ENCODE measurements at regions not wholly inside any gene's neighbourhood (a gene's known extent, or its start where the extent isn't known, plus 50 kb on each side); places are given as distances from the start of the nearest gene placed in this dataset.
"Not testable (repeated sequence)": the region's sequence is repeated elsewhere in the genome, so short reads cannot be mapped to it uniquely, and the experiment has no call there.

- H3K9me3 Mint-ChIP-seq = peaks cover 5% of the 10 kb centered on the region
- H3K27ac Mint-ChIP-seq = no peak overlapping the region
- no peak overlapping the region for H3K4me3 Mint-ChIP-seq
- H3K4me1 Mint-ChIP-seq (ENCODE audit: low read depth in 2 of 2) = no peaks in the 10 kb centered on the region
- no peaks in the 10 kb centered on the region for H3K36me3 Mint-ChIP-seq
- no peak for DNase-seq (ENCODE audit: low spot score)
- no peak for ATAC-seq
- no peaks in the 10 kb centered on the region for H3K27me3 Mint-ChIP-seq
Observed at GRCh38 chr13:55571237-55571867, 1569.4 kb upstream of the PRR20A start.

GRCh38 chr13:55572408-55572807 lies 1568.3 kb upstream of the PRR20A start:
- DNase-seq (ENCODE audit: low spot score) = no peak
- Mint-ChIP-seq H3K27me3 (no peaks in the 10 kb centered on the region), H3K4me3 (no peak overlapping the region), H3K4me1 (ENCODE audit: low read depth in 2 of 2) (no peaks in the 10 kb centered on the region), H3K36me3 (no peaks in the 10 kb centered on the region), H3K27ac (no peak overlapping the region), H3K9me3 (peaks cover 3% of the 10 kb centered on the region)
- ATAC-seq = no peak

GRCh38 chr13:55572862-55573261 lies 1567.9 kb upstream of the PRR20A start:
- Mint-ChIP-seq H3K9me3 (peaks cover 6% of the 10 kb centered on the region), H3K27me3 (no peaks in the 10 kb centered on the region), H3K36me3 (no peaks in the 10 kb centered on the region), H3K27ac (no peak overlapping the region), H3K4me3 (no peak overlapping the region), H3K4me1 (ENCODE audit: low read depth in 2 of 2) (no peaks in the 10 kb centered on the region)
- ATAC-seq = no peak
- DNase-seq (ENCODE audit: low spot score) = no peak

- Mint-ChIP-seq H3K9me3 (peaks cover 6% of the 10 kb centered on the region), H3K27me3 (no peaks in the 10 kb centered on the region), H3K36me3 (no peaks in the 10 kb centered on the region), H3K27ac (no peak overlapping the region), H3K4me3 (no peak overlapping the region), H3K4me1 (ENCODE audit: low read depth in 2 of 2) (no peaks in the 10 kb centered on the region)
- DNase-seq (ENCODE audit: low spot score) (no peak), ATAC-seq (no peak)
Observed at GRCh38 chr13:55573565-55573964, 1567.2 kb upstream of the PRR20A start.

- H3K27ac Mint-ChIP-seq = no peak overlapping the region
- DNase-seq (ENCODE audit: low spot score) (no peak), ATAC-seq (no peak)
- peaks cover 19% of the 10 kb centered on the region for H3K9me3 Mint-ChIP-seq
- peaks cover 7% of the 10 kb centered on the region for H3K36me3 Mint-ChIP-seq
- H3K4me1 Mint-ChIP-seq (ENCODE audit: low read depth in 2 of 2) = no peaks in the 10 kb centered on the region
- H3K4me3 Mint-ChIP-seq = no peak overlapping the region
- H3K27me3 Mint-ChIP-seq = no peaks in the 10 kb centered on the region
Observed at GRCh38 chr13:55576389-55576788, 1564.3 kb upstream of the PRR20A start.

DNA sequence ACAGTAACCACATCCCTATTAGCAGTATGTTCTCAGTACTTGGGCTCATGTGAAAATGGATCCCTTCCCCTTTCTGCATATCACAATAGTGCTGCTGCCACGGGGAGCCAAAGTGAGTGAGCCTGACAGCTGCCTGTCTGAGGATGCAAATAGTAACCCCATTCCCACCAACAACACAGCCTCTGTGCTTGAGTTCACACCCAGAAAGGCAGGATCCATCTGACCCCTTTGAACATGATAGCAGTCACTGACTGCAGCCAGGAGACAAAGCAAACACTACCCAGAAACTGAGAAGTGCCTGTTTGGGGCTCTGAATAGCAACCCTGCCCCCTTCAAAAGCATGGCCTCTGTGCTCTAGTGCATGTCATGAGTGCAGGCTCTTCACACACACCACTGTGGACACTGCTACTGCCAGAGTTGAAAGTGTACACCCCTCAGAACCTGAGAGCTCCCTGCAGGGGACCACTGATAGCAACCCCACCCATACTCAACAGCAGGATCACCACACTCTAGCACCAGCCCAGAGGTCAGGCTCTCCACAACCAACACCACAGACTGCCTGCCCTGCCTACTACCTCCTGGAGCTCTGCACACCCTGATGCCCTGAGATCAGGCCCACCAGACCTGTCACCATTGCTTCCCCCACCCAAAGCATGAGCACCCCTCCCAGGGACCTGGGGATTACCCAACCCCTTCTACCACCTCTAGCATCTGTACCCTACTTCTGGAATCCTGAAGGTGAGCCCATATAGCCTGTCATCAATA lies 1563.5 kb upstream of the PRR20A start:
- Mint-ChIP-seq H3K27ac (no peak overlapping the region), H3K4me1 (ENCODE audit: low read depth in 2 of 2) (no peaks in the 10 kb centered on the region), H3K9me3 (peaks cover 18% of the 10 kb centered on the region), H3K4me3 (no peak overlapping the region), H3K27me3 (no peaks in the 10 kb centered on the region), H3K36me3 (peaks cover 8% of the 10 kb centered on the region)
- no peak for DNase-seq (ENCODE audit: low spot score)
- ATAC-seq = no peak

DNA sequence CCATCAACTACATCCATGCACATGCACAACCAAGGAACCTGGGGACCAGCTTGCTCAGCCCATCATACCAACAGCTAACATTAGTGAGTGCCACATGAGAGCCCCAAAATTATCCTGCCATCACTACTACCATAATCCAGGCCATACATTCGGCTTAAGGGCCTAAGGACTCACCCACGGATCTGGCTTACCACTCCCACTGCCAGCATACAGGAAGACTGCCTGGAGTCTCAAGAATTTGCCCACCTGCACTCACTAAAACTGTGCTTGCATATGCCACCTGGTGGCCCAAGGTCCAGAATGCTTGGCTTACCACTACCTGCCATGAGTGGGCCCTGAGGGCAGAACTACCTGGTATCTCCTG lies 1562.9 kb upstream of the PRR20A start:
- Mint-ChIP-seq H3K4me3 (no peak overlapping the region), H3K9me3 (peaks cover 22% of the 10 kb centered on the region), H3K27ac (no peak overlapping the region), H3K36me3 (peaks cover 11% of the 10 kb centered on the region), H3K27me3 (no peaks in the 10 kb centered on the region), H3K4me1 (ENCODE audit: low read depth in 2 of 2) (no peaks in the 10 kb centered on the region)
- ATAC-seq = no peak
- DNase-seq (ENCODE audit: low spot score) = no peak

GRCh38 chr13:55582294-55582693 lies 1558.4 kb upstream of the PRR20A start:
- not testable (repeated sequence) for H3K27me3 Mint-ChIP-seq; ATAC-seq; H3K27ac Mint-ChIP-seq; H3K4me3 Mint-ChIP-seq; H3K4me1 Mint-ChIP-seq (ENCODE audit: low read depth in 2 of 2); DNase-seq (ENCODE audit: low spot score)
- Mint-ChIP-seq H3K36me3 (peaks cover 11% of the 10 kb centered on the region), H3K9me3 (peaks cover 31% of the 10 kb centered on the region)

DNA sequence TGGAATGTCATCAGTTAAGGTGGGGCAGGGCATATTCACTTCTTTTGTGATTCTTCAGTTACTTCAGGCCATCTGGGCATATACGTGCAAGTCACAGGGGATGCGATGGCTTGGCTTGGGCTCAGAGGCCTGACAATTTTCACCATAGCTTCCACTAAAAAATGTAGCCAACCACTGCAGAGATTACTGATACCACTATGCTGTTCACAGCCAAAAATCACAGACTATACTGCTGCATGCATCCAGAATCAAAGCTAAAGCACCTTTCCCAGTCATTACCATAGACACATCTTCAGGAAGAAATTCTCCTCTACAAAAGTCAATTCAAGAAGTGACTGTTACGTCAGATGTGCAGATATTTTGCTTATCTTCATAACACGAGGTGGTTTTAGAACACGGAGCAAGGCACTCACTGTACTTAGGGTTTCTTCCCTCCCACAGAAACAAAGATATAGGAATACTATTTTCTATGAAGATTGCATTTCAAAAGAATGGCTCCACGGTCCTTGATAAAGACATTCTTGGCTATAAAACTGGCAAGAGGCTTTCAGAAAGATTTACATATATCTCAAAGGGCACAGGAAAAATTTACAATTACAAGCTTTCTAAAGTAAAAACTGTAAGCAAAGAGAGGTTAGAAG lies 1556.6 kb upstream of the PRR20A start:
- DNase-seq (ENCODE audit: low spot score) = no peak
- H3K4me3 Mint-ChIP-seq = no peak overlapping the region
- H3K27me3 Mint-ChIP-seq = no peaks in the 10 kb centered on the region
- no peaks in the 10 kb centered on the region for H3K4me1 Mint-ChIP-seq (ENCODE audit: low read depth in 2 of 2)
- H3K36me3 Mint-ChIP-seq = peaks cover 11% of the 10 kb centered on the region
- ATAC-seq = no peak
- peaks cover 28% of the 10 kb centered on the region for H3K9me3 Mint-ChIP-seq
- no peak overlapping the region for H3K27ac Mint-ChIP-seq

DNA sequence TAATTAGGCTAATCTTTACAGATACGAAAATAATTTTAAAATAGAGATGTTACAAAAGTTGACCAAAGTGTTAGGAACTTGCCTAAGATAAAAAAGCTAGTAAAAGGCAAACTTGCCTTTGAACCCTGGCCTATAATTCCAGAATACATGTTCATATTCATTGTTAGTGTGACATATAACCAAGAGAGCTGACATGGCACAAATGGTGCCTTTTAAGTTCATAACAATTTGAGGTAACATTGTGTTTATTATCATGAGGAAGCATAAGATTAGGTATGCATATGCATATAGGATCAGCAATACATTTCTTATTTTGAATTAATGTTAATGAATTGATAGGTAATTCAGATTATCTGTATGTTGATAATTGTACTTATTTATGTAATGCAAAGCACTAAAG lies 1537.9 kb upstream of the PRR20A start:
- Mint-ChIP-seq H3K9me3 (no peaks in the 10 kb centered on the region), H3K27ac (no peak overlapping the region), H3K4me1 (ENCODE audit: low read depth in 2 of 2) (no peaks in the 10 kb centered on the region), H3K36me3 (no peaks in the 10 kb centered on the region), H3K27me3 (no peaks in the 10 kb centered on the region), H3K4me3 (no peak overlapping the region)
- DNase-seq (ENCODE audit: low spot score) (no peak), ATAC-seq (no peak)

GRCh38 chr13:55606045-55606665 lies 1534.6 kb upstream of the PRR20A start:
- H3K27ac Mint-ChIP-seq = no peak overlapping the region
- no peaks in the 10 kb centered on the region for H3K4me1 Mint-ChIP-seq (ENCODE audit: low read depth in 2 of 2)
- H3K36me3 Mint-ChIP-seq = no peaks in the 10 kb centered on the region
- ATAC-seq = no peak
- no peak for DNase-seq (ENCODE audit: low spot score)
- H3K4me3 Mint-ChIP-seq = no peak overlapping the region
- no peaks in the 10 kb centered on the region for H3K27me3 Mint-ChIP-seq
- no peaks in the 10 kb centered on the region for H3K9me3 Mint-ChIP-seq

DNA sequence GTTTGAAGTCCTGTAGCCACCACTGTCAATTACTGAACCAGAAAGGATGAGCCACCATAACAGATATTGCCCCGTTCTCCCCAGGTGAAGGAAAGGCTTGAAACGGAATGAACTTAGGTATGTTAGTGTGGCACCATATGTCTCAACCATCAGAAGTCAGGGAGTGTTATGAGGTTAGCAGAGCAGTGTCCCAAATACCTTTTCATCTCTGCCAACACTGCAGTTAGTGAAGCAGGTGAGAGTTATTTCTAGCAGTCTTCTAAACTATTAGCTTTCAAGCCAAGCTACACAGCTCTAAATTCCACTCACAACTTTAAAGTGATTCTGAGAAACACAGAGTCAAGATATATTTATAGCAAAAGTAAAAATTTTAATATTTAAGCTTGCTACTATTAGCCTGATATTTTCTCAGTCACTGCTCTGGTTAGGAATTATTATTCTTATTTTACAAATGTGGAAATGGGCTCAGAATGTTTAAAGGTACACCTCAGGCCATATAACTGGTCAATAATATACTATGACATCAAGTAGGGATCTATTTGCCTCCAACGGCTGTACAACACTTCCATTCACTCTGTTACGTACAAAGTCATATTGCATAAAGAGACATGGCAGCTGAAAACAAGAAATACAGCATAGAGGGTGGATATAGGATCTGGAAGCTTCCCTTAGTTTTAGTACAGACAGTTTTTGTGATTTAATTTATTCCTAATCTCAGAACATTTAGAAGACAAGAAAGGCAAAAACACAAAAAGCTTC lies 1527.1 kb upstream of the PRR20A start:
- Mint-ChIP-seq H3K27ac (no peak overlapping the region), H3K27me3 (no peaks in the 10 kb centered on the region), H3K9me3 (peaks cover 4% of the 10 kb centered on the region), H3K36me3 (no peaks in the 10 kb centered on the region), H3K4me3 (no peak overlapping the region), H3K4me1 (ENCODE audit: low read depth in 2 of 2) (no peaks in the 10 kb centered on the region)
- DNase-seq (ENCODE audit: low spot score) (no peak), ATAC-seq (no peak)

GRCh38 chr13:55615081-55615480 lies 1525.6 kb upstream of the PRR20A start:
- H3K9me3 Mint-ChIP-seq = peaks cover 4% of the 10 kb centered on the region
- DNase-seq (ENCODE audit: low spot score) (no peak), ATAC-seq (no peak)
- no peak overlapping the region for H3K27ac Mint-ChIP-seq
- H3K36me3 Mint-ChIP-seq = no peaks in the 10 kb centered on the region
- H3K27me3 Mint-ChIP-seq = no peaks in the 10 kb centered on the region
- no peak overlapping the region for H3K4me3 Mint-ChIP-seq
- H3K4me1 Mint-ChIP-seq (ENCODE audit: low read depth in 2 of 2) = no peaks in the 10 kb centered on the region

All from natural killer cell treated with Interleukin-12 subunit alpha and Interleukin-12 subunit beta and Interleukin-15 and Interleukin-18, amount 100 ng/mL, for 72 hours (primary cell).